ENCODE measurements at regions not wholly inside any gene's neighbourhood (a gene's known extent, or its start where the extent isn't known, plus 50 kb on each side); places are given as distances from the start of the nearest gene placed in this dataset.

GRCh38 chr6:170232186-170233002, 58.5 kb downstream of the DLL1 start:
- Histone ChIP-seq H3K9me3 (ENCODE audit: insufficient read depth, low read length) (no peaks in the 10 kb centered on the region), H3K9ac (ENCODE audit: low read length) (no peak overlapping the region), H3K4me3 (ENCODE audit: insufficient read depth, low read length, poor library complexity, severe bottlenecking) (no peak overlapping the region), H3K9me2 (replicated peaks; ENCODE audit: insufficient read depth, low read length) (no peaks in the 10 kb centered on the region), H3K27me3 (ENCODE audit: low read length) (no peaks in the 10 kb centered on the region), H3K79me2 (ENCODE audit: insufficient read depth, low read length) (no peaks in the 10 kb centered on the region), H3K4me2 (ENCODE audit: low read depth, low read length, poor library complexity, severe bottlenecking) (no peak overlapping the region), H3K27ac (ENCODE audit: low read depth, low read length) (no peak overlapping the region), H4K20me1 (ENCODE audit: low read depth, low read length) (no peaks in the 10 kb centered on the region), H3K36me3 (ENCODE audit: low read length) (no peaks in the 10 kb centered on the region), H3F3A (ENCODE audit: insufficient read depth) (no peaks in the 10 kb centered on the region), H2AFZ (ENCODE audit: low read depth, low read length, severe bottlenecking) (no peak overlapping the region)
- TF ChIP-seq EZH2phosphoT487 (conservative IDR thresholded peaks at IDR 0.05; ENCODE audit: low read length), result no peak
- TF ChIP-seq CTCF (IDR thresholded peaks at IDR 0.05; ENCODE audit: insufficient read depth, low read length, poor library complexity, severe bottlenecking), result no peak

GRCh38 chr6:170231293-170232185, 59.3 kb downstream of the DLL1 start:
- H2AFZ ChIP-seq (ENCODE audit: low read depth, low read length, severe bottlenecking), result no peak overlapping the region
- no peak for TF ChIP-seq EZH2phosphoT487 (conservative IDR thresholded peaks at IDR 0.05; ENCODE audit: low read length)
- no peak for TF ChIP-seq CTCF (IDR thresholded peaks at IDR 0.05; ENCODE audit: insufficient read depth, low read length, poor library complexity, severe bottlenecking)
- H3K4me2 ChIP-seq (ENCODE audit: low read depth, low read length, poor library complexity, severe bottlenecking), result no peak overlapping the region

GRCh38 chr6:170230520-170231292, 60.2 kb downstream of the DLL1 start:
- Histone ChIP-seq H2AFZ (ENCODE audit: low read depth, low read length, severe bottlenecking) (no peak overlapping the region), H4K20me1 (ENCODE audit: low read depth, low read length) (no peaks in the 10 kb centered on the region), H3K9me3 (ENCODE audit: insufficient read depth, low read length) (no peaks in the 10 kb centered on the region), H3K4me3 (ENCODE audit: insufficient read depth, low read length, poor library complexity, severe bottlenecking) (no peak overlapping the region), H3K27ac (ENCODE audit: low read depth, low read length) (no peak overlapping the region), H3K9me2 (replicated peaks; ENCODE audit: insufficient read depth, low read length) (no peaks in the 10 kb centered on the region), H3F3A (ENCODE audit: insufficient read depth) (no peaks in the 10 kb centered on the region), H3K36me3 (ENCODE audit: low read length) (no peaks in the 10 kb centered on the region), H3K79me2 (ENCODE audit: insufficient read depth, low read length) (no peaks in the 10 kb centered on the region), H3K4me2 (ENCODE audit: low read depth, low read length, poor library complexity, severe bottlenecking) (no peak overlapping the region), H3K27me3 (ENCODE audit: low read length) (no peaks in the 10 kb centered on the region), H3K9ac (ENCODE audit: low read length) (no peak overlapping the region)
- TF ChIP-seq EZH2phosphoT487 (conservative IDR thresholded peaks at IDR 0.05; ENCODE audit: low read length) (no peak), CTCF (IDR thresholded peaks at IDR 0.05; ENCODE audit: insufficient read depth, low read length, poor library complexity, severe bottlenecking) (no peak)

More at GRCh38 chr6:170231293-170232185, 59.3 kb downstream of the DLL1 start:
- Histone ChIP-seq H3K79me2 (ENCODE audit: insufficient read depth, low read length) (no peaks in the 10 kb centered on the region), H4K20me1 (ENCODE audit: low read depth, low read length) (no peaks in the 10 kb centered on the region), H3K9ac (ENCODE audit: low read length) (no peak overlapping the region), H3F3A (ENCODE audit: insufficient read depth) (no peaks in the 10 kb centered on the region), H3K27me3 (ENCODE audit: low read length) (no peaks in the 10 kb centered on the region), H3K27ac (ENCODE audit: low read depth, low read length) (no peak overlapping the region), H3K9me2 (replicated peaks; ENCODE audit: insufficient read depth, low read length) (no peaks in the 10 kb centered on the region), H3K36me3 (ENCODE audit: low read length) (no peaks in the 10 kb centered on the region), H3K4me3 (ENCODE audit: insufficient read depth, low read length, poor library complexity, severe bottlenecking) (no peak overlapping the region), H3K9me3 (ENCODE audit: insufficient read depth, low read length) (no peaks in the 10 kb centered on the region)

Measured in SU-DHL-6 (cell line).